Right lung (tissue), 2 donors: ENCODE measurements at regions not wholly inside any gene's neighbourhood (a gene's known extent, or its start where the extent isn't known, plus 50 kb on each side); places are given as distances from the start of the nearest gene placed in this dataset.

Source experiments
- DNase-seq, 2 donors: peaks; one replicate each; pipeline ENCODE4 v3.0.0-alpha.2; 2013

DNA sequence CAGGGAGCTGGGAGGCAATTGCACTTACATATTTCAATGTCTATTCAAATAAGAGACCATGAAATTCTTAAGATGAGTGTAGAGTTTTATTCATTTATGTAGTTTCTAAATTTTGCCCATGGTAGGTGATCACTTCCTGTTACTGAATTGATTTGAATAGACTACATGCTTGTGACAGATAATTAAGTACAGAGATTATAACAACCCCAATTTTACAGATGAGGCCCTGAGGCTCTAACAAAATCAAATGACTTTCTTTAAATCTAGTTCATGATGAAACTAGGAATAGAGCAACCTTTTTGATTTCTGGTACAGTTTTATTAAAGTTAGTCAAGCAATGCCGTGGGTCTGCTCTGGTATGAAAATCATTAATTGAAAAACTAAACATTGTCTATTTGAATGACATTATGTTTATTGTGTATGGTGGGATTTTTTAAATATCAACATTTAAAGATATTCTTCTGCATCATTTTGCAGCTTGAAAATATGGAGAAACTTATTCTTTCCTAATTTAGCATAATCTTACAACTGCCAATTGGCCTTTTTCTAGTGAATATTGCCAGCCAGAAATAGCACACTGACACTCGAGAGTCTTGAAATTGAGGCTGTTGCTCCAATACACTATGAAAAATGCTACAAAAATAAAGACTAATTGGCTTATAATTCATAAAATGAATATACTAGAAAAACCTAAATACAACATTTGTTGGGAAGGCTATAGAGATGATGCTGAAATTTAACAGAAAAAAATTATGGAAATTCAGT, 308.9 kb downstream of the SLC6A15 start:
- no peak for DNase-seq

GRCh38 chr12:84601483-84601882, 311.1 kb downstream of the SLC6A15 start:
- DNase-seq = no peak

GRCh38 chr12:84599539-84599938, 313.1 kb downstream of the SLC6A15 start:
- DNase-seq = no peak

DNA sequence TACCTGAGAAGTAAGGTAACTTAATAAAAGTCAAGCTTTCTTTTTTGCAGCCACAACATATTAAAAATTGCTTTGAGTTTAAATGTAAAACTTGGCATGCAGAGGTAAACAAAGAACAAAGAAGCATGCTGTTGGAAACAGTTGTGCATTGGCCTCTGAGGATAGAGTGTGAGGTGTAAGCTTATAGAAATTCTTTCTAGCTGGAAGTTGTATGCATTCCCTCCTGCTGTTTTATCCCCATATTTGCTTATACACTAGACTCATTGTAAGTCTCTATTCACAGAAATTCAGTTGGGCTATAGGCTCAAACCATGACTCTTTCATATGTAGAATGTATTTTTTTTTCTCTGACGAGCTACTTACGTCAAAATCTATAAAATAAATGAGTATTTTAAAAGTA, 316.3 kb downstream of the SLC6A15 start:
- no peak for DNase-seq

DNA sequence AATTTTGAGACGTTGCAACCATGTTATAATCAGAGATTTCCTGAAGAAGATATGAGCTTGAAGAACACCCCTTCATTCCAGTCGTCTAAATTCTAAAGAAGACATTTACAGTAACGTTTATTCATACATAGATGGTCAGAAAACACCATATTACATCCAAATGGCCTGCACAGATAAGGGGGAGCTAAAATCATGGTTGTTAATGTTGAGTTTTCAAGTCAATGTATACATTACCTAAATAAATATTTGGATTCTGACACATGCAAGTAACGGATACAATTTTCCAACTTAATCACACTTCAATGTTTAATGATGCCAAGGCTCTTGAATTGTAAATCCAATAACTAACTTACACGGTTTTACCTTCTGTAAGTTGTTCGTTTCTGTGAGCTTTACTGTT, 318.4 kb downstream of the SLC6A15 start:
- DNase-seq = no peak

GRCh38 chr12:84585776-84586395, 326.7 kb downstream of the SLC6A15 start:
- DNase-seq = no peak

DNA sequence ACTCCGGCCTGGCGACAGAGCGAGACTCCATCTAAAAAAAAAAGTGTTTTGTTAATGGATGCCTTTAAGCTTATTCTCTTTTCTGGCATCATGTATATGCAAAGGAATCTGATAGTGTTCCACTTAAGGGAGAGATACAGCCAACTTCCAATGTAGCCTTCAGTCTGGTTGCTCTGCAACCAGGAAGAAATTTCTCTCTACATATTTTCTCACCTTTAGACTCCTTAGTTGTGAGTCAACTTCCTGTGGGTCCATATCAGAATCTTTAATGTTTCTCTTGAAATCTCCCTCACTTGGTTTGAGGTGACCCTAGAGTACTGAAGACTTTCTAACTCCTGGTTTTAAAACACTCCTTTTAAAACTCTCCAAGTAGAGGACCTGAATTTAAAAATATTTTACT, 340.4 kb downstream of the SLC6A15 start:
- no peak for DNase-seq

GRCh38 chr12:84562331-84562730, 350.3 kb downstream of the SLC6A15 start:
- no peak for DNase-seq

DNA sequence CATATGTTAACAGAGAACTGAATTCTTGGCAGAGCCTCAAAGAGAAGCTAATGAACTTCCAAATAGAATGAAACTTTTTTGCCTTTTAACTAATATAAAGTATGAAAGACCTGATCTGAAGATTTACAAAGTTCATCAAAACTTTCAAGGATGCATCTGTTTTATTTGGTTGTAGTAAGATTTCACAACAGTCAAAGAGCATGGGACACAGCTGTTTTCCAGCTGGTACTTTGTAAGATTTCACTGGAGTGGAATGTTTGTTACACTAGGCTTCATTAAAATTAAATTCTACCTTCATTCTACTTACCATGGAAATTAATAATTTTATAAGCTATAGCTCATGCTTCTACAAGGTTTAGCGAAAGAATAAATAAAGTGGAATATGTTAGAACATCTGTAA, 351.2 kb downstream of the SLC6A15 start:
- peak; percentile 55 to 58 for DNase-seq

- DNase-seq = no peak
These were observed 358.3 kb downstream of the SLC6A15 start for GRCh38 chr12:84554199-84554723.

- DNase-seq = no peak
These were observed 359.1 kb downstream of the SLC6A15 start for GRCh38 chr12:84553331-84554117.

GRCh38 chr12:84551373-84551772, 361.2 kb downstream of the SLC6A15 start:
- DNase-seq = no peak

DNA sequence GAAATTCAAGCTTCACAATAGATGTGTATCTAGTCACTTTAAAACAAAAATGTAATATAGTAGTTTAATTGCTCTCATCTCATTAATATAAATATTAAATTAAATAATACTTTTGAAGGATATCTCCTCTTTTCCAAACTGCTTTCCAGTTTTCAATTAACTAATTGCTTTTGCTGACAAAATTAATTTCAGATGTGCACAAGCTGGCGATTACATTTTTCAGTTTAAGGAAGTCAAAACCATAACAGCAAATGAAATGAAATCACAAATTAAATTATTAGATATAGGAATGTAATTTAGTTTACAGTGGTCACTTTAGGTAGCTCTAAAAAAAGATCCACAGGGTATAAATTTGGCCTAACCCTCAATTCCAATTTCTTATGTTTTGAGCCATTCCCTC, 362.1 kb downstream of the SLC6A15 start:
- no peak for DNase-seq

GRCh38 chr12:84542289-84542688, 370.3 kb downstream of the SLC6A15 start:
- no peak for DNase-seq

DNA sequence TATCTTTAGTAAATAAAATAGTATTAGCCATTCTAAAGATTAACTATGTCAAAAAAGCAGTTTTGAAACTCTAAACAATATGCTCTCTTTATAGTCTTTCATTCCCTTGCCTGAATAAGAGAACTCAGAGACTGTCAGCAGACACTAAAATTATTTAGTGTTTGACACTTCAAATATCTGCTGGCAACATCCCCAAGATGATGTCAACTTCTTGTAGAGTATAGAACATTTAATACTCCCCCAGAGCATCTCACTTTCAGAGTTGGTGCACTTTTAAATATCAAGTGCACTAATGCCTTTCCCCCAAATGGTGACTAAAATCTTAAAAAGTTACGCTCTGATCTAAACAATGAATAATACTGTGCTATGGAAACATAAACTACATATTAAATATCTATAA, 374.9 kb downstream of the SLC6A15 start:
- no peak for DNase-seq

GRCh38 chr12:84512751-84513150, 399.8 kb downstream of the SLC6A15 start:
- no peak for DNase-seq

DNA sequence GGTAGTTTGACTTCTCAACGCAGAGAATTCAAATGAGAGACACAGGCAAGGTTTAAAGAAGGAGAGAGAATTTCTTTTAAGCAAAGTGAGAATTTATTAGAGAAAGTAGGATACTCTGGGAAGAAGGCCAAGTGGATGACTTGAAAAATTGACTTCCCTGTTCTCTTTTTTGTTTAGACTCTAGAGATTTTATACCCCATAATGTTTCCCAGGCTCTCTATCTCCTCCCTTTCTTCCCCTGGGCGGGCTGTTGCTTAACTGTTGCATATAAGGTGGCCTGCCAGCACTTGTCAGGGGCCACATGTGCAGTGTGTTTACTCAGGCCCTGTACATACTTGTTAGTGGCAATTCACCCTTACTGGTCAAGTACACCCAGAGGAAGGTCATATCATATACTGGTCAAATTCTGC, 403.7 kb downstream of the SLC6A15 start:
- no peak for DNase-seq

- DNase-seq = no peak
These were observed 404.4 kb downstream of the SLC6A15 start for GRCh38 chr12:84507956-84508850.

DNA sequence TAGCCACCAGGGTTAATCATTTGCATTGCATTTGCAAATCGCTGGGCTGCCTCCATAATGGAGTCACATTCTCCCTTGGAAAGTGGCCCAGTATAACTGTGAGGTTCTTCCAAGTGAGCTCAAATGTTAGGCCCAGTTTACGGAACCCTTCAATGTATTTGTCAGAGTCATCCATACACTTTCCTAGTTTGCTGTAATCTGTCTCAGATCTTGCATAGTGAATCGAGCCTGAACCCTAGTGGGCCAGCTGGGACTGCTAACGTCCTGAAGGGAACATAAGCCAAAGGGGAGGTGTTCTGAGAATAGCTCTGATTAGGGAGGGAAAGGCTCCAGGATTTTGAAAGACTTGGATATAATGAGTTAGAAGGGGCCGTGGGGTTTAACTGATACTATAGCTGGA, 406.3 kb downstream of the SLC6A15 start:
- no peak for DNase-seq

- DNase-seq = peak in 1 of 2 donors; percentile 11
These were observed 409.5 kb downstream of the SLC6A15 start for GRCh38 chr12:84502907-84503787.
